ENCODE measurements at regions not wholly inside any gene's neighbourhood (a gene's known extent, or its start where the extent isn't known, plus 50 kb on each side); places are given as distances from the start of the nearest gene placed in this dataset.

- TF ChIP-seq ETS1 (IDR thresholded peaks at IDR 0.05) (no peak), STAT1 (IDR thresholded peaks at IDR 0.05; ENCODE audit: unreplicated experiment) (no peak), CREB1 (CRISPR knock-in tag; IDR thresholded peaks at IDR 0.05; ENCODE audit: low read depth) (no peak), CTCF (conservative IDR thresholded peaks at IDR 0.05; ENCODE audit: low read depth in 2 of 2) (no peak), EZH2phosphoT487 (IDR thresholded peaks at IDR 0.05; ENCODE audit: unreplicated experiment) (no peak)
Measured at GRCh38 chr9:118586978-118587377, 782.3 kb downstream of the BRINP1 start (continued).

- ATAC-seq (no peak), DNase-seq (ENCODE audit: low spot score) (no peak)
- H3K4me1 ChIP-seq (ENCODE audit: insufficient read depth), result no peaks in the 10 kb centered on the region
- no peaks in the 10 kb centered on the region for H3F3A ChIP-seq (replicated peaks; ENCODE audit: low read depth)
- no peak overlapping the region for H3K4me3 ChIP-seq
- H3K9me2 ChIP-seq (ENCODE audit: insufficient read depth), result no peaks in the 10 kb centered on the region
- H3K4me2 ChIP-seq, result no peak overlapping the region
- Mint-ChIP-seq H3K27ac (no peak overlapping the region), H3K4me3 (no peak overlapping the region), H3K27me3 (ENCODE audit: insufficient read depth, low read depth, poor library complexity) (no peaks in the 10 kb centered on the region), H3K4me1 (peaks cover 9% of the 10 kb centered on the region; the same call in 2 of the 3 replicates), H3K36me3 (ENCODE audit: low read depth) (no peaks in the 10 kb centered on the region), H3K9me3 (no peaks in the 10 kb centered on the region)
- H3K27me3 ChIP-seq (ENCODE audit: insufficient read depth), result no peaks in the 10 kb centered on the region
- no peak overlapping the region for H3K27ac ChIP-seq (ENCODE audit: low read depth)
- no peaks in the 10 kb centered on the region for H3K79me2 ChIP-seq (replicated peaks; ENCODE audit: insufficient read depth)
- H3K36me3 ChIP-seq (ENCODE audit: insufficient read depth), result no peaks in the 10 kb centered on the region
- H2AFZ ChIP-seq, result no peak overlapping the region
- no peaks in the 10 kb centered on the region for H4K20me1 ChIP-seq (replicated peaks; ENCODE audit: insufficient read depth)
- no peak for TF ChIP-seq STAT1 (IDR thresholded peaks at IDR 0.05; ENCODE audit: unreplicated experiment)
- TF ChIP-seq CREB1 (CRISPR knock-in tag; IDR thresholded peaks at IDR 0.05; ENCODE audit: low read depth), result no peak
- TF ChIP-seq JUNB (IDR thresholded peaks at IDR 0.05; ENCODE audit: unreplicated experiment), result no peak
- TF ChIP-seq REST (IDR thresholded peaks at IDR 0.05; ENCODE audit: unreplicated experiment), result no peak
- TF ChIP-seq CTCF (conservative IDR thresholded peaks at IDR 0.05; ENCODE audit: low read depth in 2 of 2), result no peak
- no peak for TF ChIP-seq ZNF462 (CRISPR knock-in tag; IDR thresholded peaks at IDR 0.05)
- no peak for TF ChIP-seq ZNF331 (CRISPR knock-in tag; IDR thresholded peaks at IDR 0.05; ENCODE audit: low read depth)
- TF ChIP-seq NANOG (IDR thresholded peaks at IDR 0.05; ENCODE audit: borderline replicate concordance), result no peak
Measured at GRCh38 chr9:118594428-118594827, 774.8 kb downstream of the BRINP1 start.

All from GM23338 (cell line).